ENCODE measurements at regions not wholly inside any gene's neighbourhood (a gene's known extent, or its start where the extent isn't known, plus 50 kb on each side); places are given as distances from the start of the nearest gene placed in this dataset.

DNA sequence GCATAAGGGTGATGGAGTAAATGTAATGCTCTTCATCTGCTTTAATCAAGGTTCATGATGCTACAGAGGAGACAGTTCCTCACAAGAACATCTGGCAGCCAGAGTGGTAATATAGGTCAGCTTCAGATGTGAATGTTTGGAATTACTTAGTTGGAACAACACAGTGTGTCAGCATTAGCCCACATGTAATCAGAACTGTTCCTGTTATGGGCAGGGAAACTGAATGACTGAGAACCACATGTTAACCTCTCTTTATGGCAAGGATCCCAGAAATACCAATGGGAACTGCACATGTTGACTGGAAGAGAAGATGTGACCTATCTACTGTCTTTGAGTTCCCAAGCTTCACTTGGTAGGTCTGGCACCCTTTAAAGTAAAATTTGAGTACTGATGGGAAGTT lies 390.1 kb upstream of the PDE3A start:
- Histone ChIP-seq H2BK120ac (ENCODE audit: insufficient read depth, low read length, poor library complexity) (no peak overlapping the region), H3K23ac (ENCODE audit: low read length) (no peak overlapping the region), H4K12ac (ENCODE audit: low read depth, low read length) (no peak overlapping the region), H2BK12ac (ENCODE audit: low read length) (no peak overlapping the region), H3K18ac (ENCODE audit: low read length) (no peak overlapping the region), H3K27ac (ENCODE audit: low read depth, low read length) (no peak overlapping the region), H3K36me3 (ENCODE audit: control insufficient read depth in 1 of 2, insufficient read depth in 2 of 2, low read length in 2 of 2) (no peaks in the 10 kb centered on the region), H3K27me3 (ENCODE audit: insufficient read depth, low read length) (no peaks in the 10 kb centered on the region), H2AK5ac (ENCODE audit: low read length) (no peak overlapping the region), H2AFZ (ENCODE audit: insufficient read depth, low read length, poor library complexity) (no peak overlapping the region), H3K9me3 (ENCODE audit: insufficient read depth, low read depth, low read length) (no peaks in the 10 kb centered on the region), H3K79me1 (ENCODE audit: low read length) (peaks cover 8% of the 10 kb centered on the region), H3K4me3 (ENCODE audit: low read depth, low read length) (no peak overlapping the region), H3K4ac (ENCODE audit: low read depth, low read length) (no peak overlapping the region), H2BK5ac (ENCODE audit: low read depth, low read length, poor library complexity) (no peak overlapping the region), H3K14ac (ENCODE audit: low read length) (no peak overlapping the region), H3K79me2 (ENCODE audit: control insufficient read depth, insufficient read depth, low read length, poor library complexity) (no peaks in the 10 kb centered on the region), H4K91ac (ENCODE audit: low read depth, low read length) (no peak overlapping the region), H3K4me1 (ENCODE audit: control insufficient read depth in 1 of 2, insufficient read depth in 2 of 2, low read length in 2 of 2) (no peaks in the 10 kb centered on the region), H4K8ac (ENCODE audit: low read depth, low read length) (no peak overlapping the region), H3K4me2 (ENCODE audit: low read length) (no peak overlapping the region), H3K9ac (ENCODE audit: low read length) (no peak overlapping the region)
- DNase-seq = no peak

DNA sequence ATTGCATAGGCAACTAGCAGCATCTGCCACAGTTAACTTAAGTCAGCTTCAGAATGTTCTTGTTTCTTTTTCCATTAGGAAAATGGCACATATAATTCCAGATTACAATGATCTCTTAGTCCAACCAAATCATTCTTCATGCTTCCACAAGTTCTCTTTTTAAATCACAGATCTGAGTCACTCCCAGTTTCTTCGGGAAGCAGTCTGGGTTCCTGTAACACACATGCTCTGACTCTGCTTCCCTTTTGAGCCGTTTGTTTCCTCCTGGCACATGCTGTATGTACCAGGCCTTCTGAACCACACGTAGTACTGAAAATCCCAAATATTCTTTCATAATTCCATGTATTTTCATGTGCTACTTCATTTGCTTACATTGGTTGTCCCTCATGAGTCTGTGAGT lies 388.8 kb upstream of the PDE3A start:
- Histone ChIP-seq H3K9ac (ENCODE audit: low read length) (no peak overlapping the region), H3K4me1 (ENCODE audit: control insufficient read depth in 1 of 2, insufficient read depth in 2 of 2, low read length in 2 of 2) (no peaks in the 10 kb centered on the region), H3K79me1 (ENCODE audit: low read length) (peaks cover 4% of the 10 kb centered on the region), H2AK5ac (ENCODE audit: low read length) (no peak overlapping the region), H3K14ac (ENCODE audit: low read length) (no peak overlapping the region), H3K36me3 (ENCODE audit: control insufficient read depth in 1 of 2, insufficient read depth in 2 of 2, low read length in 2 of 2) (no peaks in the 10 kb centered on the region), H3K4me3 (ENCODE audit: low read depth, low read length) (no peak overlapping the region), H3K27ac (ENCODE audit: low read depth, low read length) (no peak overlapping the region), H3K23ac (ENCODE audit: low read length) (no peak overlapping the region), H2BK120ac (ENCODE audit: insufficient read depth, low read length, poor library complexity) (no peak overlapping the region), H4K12ac (ENCODE audit: low read depth, low read length) (no peak overlapping the region), H3K4me2 (ENCODE audit: low read length) (no peak overlapping the region), H4K91ac (ENCODE audit: low read depth, low read length) (peak overlapping the region; percentile 37), H4K8ac (ENCODE audit: low read depth, low read length) (no peak overlapping the region), H2BK12ac (ENCODE audit: low read length) (peak overlapping the region; percentile 64), H3K18ac (ENCODE audit: low read length) (no peak overlapping the region), H3K9me3 (ENCODE audit: insufficient read depth, low read depth, low read length) (no peaks in the 10 kb centered on the region), H2AFZ (ENCODE audit: insufficient read depth, low read length, poor library complexity) (no peak overlapping the region), H2BK5ac (ENCODE audit: low read depth, low read length, poor library complexity) (no peak overlapping the region), H3K4ac (ENCODE audit: low read depth, low read length) (no peak overlapping the region), H3K27me3 (ENCODE audit: insufficient read depth, low read length) (no peaks in the 10 kb centered on the region), H3K79me2 (ENCODE audit: control insufficient read depth, insufficient read depth, low read length, poor library complexity) (no peaks in the 10 kb centered on the region)
- no peak for DNase-seq
- WGBS (ENCODE audit: extremely low coverage, insufficient coverage, insufficient read length) = no CpG with 5 or more reads among the region's 3 CpGs

DNA sequence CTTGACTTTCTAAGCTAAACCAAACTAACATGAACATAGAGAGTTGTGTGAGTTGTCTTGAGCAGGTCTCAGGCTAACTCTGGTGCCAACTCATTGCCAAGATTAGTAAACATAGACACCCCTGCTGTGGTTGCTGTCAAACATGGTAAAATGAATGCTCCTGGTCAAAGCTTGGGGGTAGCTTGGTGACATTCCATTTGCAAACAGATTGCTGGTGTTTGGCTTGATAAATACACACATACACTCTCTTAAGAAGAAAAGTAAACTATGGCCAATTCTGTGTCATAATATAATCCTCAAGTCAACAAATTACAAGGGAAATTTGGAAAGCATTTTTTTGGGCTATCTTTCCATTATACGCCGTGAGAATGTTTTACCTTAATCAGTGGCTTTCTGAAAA lies 386.4 kb upstream of the PDE3A start:
- Histone ChIP-seq H3K79me2 (ENCODE audit: control insufficient read depth, insufficient read depth, low read length, poor library complexity) (no peaks in the 10 kb centered on the region), H3K23ac (ENCODE audit: low read length) (no peak overlapping the region), H4K91ac (ENCODE audit: low read depth, low read length) (no peak overlapping the region), H3K14ac (ENCODE audit: low read length) (no peak overlapping the region), H2BK5ac (ENCODE audit: low read depth, low read length, poor library complexity) (no peak overlapping the region), H3K18ac (ENCODE audit: low read length) (no peak overlapping the region), H3K4me1 (ENCODE audit: control insufficient read depth in 1 of 2, insufficient read depth in 2 of 2, low read length in 2 of 2) (no peaks in the 10 kb centered on the region), H2BK120ac (ENCODE audit: insufficient read depth, low read length, poor library complexity) (no peak overlapping the region), H4K8ac (ENCODE audit: low read depth, low read length) (no peak overlapping the region), H3K79me1 (ENCODE audit: low read length) (peaks cover 2% of the 10 kb centered on the region), H2AFZ (ENCODE audit: insufficient read depth, low read length, poor library complexity) (no peak overlapping the region), H3K36me3 (ENCODE audit: control insufficient read depth in 1 of 2, insufficient read depth in 2 of 2, low read length in 2 of 2) (no peaks in the 10 kb centered on the region), H2AK5ac (ENCODE audit: low read length) (no peak overlapping the region), H3K9me3 (ENCODE audit: insufficient read depth, low read depth, low read length) (no peaks in the 10 kb centered on the region), H3K9ac (ENCODE audit: low read length) (no peak overlapping the region), H3K27ac (ENCODE audit: low read depth, low read length) (no peak overlapping the region), H4K12ac (ENCODE audit: low read depth, low read length) (no peak overlapping the region), H3K27me3 (ENCODE audit: insufficient read depth, low read length) (no peaks in the 10 kb centered on the region), H3K4me3 (ENCODE audit: low read depth, low read length) (no peak overlapping the region), H3K4me2 (ENCODE audit: low read length) (no peak overlapping the region), H2BK12ac (ENCODE audit: low read length) (no peak overlapping the region), H3K4ac (ENCODE audit: low read depth, low read length) (no peak overlapping the region)
- no peak for DNase-seq
- no CpG with 5 or more reads among the region's 2 CpGs for whole genome bisulfite sequencing (ENCODE audit: extremely low coverage, insufficient coverage, insufficient read length)

DNA sequence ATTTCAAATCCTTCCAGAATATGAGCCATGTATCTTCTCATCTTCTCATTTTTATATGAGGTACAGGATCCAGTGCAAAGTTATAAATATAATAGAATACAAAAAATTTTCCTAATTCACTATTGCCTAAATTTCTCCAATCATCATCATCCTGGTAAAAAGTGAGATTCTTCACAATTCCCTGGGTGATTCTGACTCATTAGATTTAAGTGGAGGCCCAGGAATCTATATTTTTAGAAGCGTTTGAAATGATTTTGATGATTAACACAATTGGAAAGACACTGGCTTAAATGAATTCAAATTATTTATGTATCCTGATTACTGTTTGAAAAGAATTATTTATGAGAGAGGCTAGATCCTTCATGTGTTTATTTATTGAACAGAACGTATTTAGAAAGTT lies 380.3 kb upstream of the PDE3A start:
- Histone ChIP-seq H3K27ac (ENCODE audit: low read depth, low read length) (no peak overlapping the region), H3K79me2 (ENCODE audit: control insufficient read depth, insufficient read depth, low read length, poor library complexity) (peaks cover 4% of the 10 kb centered on the region), H2BK120ac (ENCODE audit: insufficient read depth, low read length, poor library complexity) (no peak overlapping the region), H3K27me3 (ENCODE audit: insufficient read depth, low read length) (no peaks in the 10 kb centered on the region), H4K8ac (ENCODE audit: low read depth, low read length) (no peak overlapping the region), H3K4me2 (ENCODE audit: low read length) (no peak overlapping the region), H3K36me3 (ENCODE audit: control insufficient read depth in 1 of 2, insufficient read depth in 2 of 2, low read length in 2 of 2) (no peaks in the 10 kb centered on the region), H3K9me3 (ENCODE audit: insufficient read depth, low read depth, low read length) (no peaks in the 10 kb centered on the region), H4K12ac (ENCODE audit: low read depth, low read length) (no peak overlapping the region), H3K4me3 (ENCODE audit: low read depth, low read length) (no peak overlapping the region), H3K79me1 (ENCODE audit: low read length) (peaks cover 11% of the 10 kb centered on the region), H3K4ac (ENCODE audit: low read depth, low read length) (no peak overlapping the region), H2BK12ac (ENCODE audit: low read length) (no peak overlapping the region), H2BK5ac (ENCODE audit: low read depth, low read length, poor library complexity) (no peak overlapping the region), H3K14ac (ENCODE audit: low read length) (no peak overlapping the region), H3K23ac (ENCODE audit: low read length) (no peak overlapping the region), H3K4me1 (ENCODE audit: control insufficient read depth in 1 of 2, insufficient read depth in 2 of 2, low read length in 2 of 2) (peaks cover 5 to 6% of the 10 kb centered on the region in 2 experiments), H3K18ac (ENCODE audit: low read length) (no peak overlapping the region), H3K9ac (ENCODE audit: low read length) (no peak overlapping the region), H2AFZ (ENCODE audit: insufficient read depth, low read length, poor library complexity) (no peak overlapping the region), H2AK5ac (ENCODE audit: low read length) (no peak overlapping the region), H4K91ac (ENCODE audit: low read depth, low read length) (no peak overlapping the region)
- WGBS (ENCODE audit: extremely low coverage, insufficient coverage, insufficient read length) = no CpG with 5 or more reads among the region's 2 CpGs
- DNase-seq = no peak
